ENCODE measurements at regions not wholly inside any gene's neighbourhood (a gene's known extent, or its start where the extent isn't known, plus 50 kb on each side); places are given as distances from the start of the nearest gene placed in this dataset.
A peak's percentile ranks its signal among the peaks of the same experiment; 100 is the strongest.

DNA sequence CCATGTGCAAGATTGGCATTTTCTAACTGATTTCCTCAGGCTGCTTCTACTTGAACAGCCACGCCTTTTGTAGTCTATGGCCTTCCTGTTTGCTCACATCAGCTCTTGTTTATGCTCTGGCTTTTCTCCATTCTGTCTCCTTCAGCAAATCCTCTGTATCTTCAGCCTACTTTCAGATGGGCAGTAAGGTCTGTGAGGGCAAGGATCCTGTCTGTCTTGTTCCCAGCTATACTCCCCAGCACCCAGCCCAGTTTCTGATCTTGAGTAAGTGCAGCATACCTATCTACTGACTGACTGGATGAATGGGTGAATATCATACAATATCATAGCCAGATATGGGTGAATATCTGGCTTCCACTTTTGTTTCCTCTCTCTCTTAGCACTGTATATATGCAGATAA, 438.1 kb downstream of the LMO4 start:
- no peak for DNase-seq (ENCODE audit: low spot score)

DNA sequence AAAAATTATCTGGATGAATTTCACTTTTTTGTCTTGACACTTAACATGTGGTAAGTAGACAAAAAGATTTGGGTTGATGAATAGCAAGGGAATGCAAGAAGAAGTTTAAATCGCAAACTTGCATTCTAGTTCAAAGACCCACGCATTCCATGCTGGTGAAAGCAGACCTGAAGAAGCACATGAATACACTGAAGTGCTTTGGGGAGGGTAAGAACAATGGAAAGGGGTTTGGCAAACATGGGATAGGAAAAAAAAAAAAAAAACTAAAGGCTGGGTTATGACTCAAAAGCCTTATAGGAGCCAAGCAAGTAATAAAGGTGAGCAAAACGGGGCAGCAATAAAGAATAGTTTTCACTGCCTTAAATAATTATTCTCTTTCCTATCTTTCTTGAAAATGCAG, 450.2 kb downstream of the LMO4 start:
- no peak for DNase-seq (ENCODE audit: low spot score)

DNA sequence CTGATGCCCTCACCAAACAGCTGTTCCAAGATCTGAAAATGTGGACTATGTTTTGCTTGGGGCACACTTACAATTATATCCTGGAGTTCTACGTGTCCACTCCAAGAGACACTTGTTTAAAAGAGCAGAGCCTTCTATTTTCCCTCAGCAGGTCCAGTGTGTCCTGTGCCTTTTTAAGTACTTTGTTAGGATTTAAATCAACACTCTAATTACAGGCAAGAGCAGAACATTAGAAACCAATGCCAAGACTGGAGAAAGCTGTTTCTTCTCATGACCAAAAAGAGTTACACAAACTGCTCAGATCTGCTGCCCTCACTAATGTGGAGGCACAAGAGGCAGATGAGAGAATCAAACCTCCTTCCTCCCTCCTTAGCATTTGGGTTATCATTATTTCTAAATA, 452.9 kb downstream of the LMO4 start:
- no peak for DNase-seq (ENCODE audit: low spot score)

DNA sequence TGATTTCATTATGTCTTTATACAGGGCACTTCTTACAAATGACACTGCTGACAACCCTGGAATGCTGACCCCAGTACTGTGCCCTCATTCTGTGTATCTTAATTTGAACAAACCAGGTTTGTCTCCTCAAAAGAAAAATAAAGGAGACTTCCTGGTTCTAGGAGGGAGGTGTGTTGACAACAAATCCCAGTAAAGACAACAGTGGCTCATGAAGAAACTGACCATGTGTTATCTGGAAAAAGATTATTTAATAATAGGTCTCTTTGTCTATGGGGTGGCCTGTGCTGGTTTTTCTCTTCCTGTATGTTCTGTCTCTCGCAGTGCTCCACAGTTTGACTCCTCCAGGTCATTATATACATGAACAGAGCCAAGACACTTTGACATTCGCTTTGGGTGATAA, 454.6 kb downstream of the LMO4 start:
- DNase-seq (ENCODE audit: low spot score) = no peak

DNA sequence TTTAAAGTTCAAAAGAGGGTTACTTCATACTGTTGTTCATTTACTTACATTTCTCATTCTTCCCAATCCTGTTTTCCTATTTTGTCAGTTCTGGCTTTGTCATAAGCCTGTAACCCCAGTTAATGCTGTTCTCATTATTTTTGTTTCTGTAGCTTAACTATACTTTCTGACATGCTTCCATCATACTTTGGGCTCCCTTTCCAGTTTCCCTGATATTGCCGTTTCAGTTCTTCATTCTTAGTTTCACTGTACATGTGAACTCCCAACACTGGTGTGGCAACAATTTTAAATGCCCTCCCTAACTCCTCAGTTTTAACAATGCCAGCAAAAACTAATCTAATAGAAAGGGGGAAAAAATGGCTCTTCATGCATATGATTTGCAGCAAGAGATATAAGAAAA, 456.7 kb downstream of the LMO4 start:
- no peak for DNase-seq (ENCODE audit: low spot score)

DNA sequence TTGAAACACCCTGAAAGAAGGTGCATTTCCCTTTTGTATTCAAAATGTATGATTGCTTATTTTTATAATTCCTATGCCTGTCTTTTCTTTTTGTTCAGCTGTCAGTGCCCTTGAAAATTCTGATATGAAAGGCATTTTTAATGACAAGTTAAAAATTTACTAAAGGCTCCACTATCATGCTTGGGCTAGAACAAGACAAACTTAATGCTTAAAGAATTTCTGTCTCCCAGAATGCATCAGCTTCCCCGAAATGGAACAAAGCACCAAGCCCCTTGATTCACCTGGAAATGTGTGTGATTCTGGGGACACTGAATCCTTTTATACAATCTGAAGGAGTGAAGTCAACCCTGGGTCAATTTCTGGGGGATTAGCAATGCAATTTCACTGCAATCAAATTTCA, 457.5 kb downstream of the LMO4 start:
- DNase-seq (ENCODE audit: low spot score) = no peak

DNA sequence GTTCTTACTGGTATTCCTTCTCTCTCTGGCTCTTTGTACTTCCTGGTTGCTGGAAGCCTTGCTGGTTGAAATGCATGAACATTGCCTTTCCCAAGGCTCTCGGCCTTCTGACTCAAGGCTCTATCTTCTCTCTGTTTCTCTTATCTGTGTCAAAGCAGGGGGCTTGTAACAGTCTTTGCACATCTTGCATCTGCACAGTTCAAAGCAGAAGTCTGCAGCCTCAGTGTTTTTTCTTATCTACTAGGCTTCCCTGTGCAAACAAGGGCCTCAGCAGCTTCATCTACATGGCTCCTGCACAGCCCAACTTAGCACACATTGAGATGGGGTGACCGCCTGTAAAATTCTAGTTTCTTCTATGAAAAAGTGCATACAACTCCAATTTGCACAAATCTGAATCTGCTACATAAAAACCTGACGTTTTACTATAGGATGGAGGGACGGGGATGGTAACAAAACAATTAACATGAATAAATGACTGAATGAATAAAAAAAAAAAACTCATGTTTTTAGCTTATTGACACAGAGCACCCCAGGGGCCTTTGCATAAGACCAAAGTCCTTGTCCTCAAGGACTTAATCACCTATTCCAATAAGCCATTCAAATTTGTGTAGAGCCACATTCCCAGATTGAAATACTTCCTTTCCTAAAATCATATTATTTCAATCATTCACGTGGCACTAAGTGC, 458.3 kb downstream of the LMO4 start:
- no peak for DNase-seq (ENCODE audit: low spot score)

DNA sequence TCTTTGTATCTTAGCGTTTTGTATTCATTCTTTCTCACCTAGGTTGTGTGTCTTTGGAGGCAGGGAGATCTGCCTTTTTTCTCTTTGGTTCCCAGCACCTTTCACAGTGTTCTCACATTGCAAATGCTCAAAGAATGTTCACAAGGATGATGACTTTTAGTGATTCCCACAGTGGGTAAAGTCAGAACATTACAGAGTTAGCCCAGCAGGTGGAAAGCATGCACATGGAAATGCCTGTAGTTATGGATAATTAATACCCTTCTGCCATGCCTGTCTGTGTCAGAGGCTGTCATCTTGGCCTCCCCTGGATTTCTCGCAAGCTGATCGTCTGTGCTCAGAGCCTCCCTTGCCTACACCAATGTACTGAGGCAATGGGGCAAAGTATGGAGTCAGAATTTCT, 458.9 kb downstream of the LMO4 start:
- DNase-seq (ENCODE audit: low spot score) = peak; percentile 6

DNA sequence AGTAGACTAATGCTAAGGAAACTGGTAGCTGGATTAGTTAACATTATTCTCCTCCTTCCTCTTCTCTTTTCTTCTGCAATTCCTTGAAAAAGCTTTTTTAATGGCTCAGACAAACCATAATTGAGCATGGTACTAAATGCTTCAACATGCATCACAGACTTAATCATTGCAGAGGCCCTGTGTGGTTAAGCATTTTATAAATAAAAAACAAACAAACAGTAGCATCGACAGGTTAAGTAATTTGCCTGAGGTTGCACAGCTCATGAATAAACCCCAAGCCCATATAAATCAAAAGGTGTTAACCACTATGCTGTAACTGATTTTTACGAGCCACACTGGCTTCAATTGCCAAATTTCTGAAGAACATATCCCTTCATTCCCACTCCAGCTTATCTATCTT, 462.1 kb downstream of the LMO4 start:
- no peak for DNase-seq (ENCODE audit: low spot score)

DNA sequence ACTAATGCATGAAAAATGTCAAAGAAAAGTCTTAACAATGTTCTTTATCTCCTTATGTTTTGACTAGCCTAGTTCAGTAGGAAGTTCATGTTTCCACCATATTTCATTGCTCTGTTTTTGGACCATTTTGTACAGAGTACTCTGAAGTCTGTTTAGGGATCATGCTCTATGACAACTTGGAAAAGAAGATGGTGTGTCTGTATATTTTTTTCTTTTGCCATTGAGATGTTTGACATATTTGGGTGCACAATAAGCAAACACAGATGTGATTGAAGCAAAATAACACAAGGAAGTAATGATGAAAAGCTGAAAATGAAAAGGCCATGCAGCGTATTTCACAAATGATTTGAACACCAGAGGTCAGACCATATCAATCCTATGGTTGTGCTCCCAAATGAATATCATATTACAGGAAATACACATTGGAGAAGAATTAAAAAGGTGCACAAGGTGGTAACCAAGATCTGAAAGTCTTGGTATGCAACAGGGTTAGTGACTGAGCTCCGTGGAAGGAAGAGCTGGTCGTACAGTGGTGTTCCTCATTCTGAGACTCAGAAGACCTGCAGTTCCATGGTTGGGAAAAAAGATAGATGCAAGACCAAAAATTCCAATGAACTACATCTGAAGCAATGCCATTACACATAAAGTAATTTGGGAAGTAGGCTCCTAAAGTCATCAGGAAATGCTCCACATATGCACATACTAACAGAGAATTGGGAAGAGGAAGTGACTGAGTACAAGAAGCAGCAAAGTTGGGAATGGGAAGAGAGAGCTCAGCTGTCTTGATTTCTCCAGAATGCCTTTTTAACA, 463.5 kb downstream of the LMO4 start:
- no peak for DNase-seq (ENCODE audit: low spot score)

DNA sequence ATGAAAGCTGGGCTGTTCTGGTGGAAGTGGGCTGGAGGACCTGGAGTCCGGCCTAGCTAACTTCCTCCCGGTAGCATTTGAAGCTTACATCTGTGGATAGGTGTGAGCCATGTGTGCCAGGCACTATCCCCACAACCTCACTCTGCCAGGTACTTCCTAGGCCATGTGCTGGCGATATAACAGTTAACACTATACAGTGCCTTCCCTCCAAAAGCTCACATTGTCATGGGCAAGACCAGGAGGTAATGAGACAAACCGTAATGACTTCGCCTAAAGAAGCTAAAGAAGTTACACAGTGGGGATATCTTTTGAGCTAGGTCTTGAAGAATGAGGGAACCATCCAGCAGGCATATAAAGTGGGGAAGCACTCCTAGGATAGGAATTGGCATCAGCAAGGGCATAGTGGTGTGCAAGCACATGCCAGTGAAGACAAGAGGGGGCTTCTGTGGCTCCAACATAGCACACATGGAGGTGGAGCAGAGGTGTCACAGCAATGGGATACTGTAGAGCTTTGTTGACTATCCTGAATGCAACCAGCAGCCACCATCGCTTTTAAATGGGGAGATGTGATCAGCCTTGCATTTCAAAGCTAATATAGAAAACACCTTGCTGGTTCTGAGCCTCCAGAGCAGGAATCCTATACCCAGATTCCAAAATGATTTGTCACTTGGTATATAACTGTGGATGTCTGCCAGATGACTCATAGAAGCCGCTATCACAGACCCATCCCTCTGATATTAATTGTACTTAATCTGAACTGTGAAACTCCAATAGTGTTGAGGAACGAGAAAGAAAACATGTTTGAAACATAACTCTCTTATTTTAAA, 466.3 kb downstream of the LMO4 start:
- DNase-seq (ENCODE audit: low spot score) = no peak

DNA sequence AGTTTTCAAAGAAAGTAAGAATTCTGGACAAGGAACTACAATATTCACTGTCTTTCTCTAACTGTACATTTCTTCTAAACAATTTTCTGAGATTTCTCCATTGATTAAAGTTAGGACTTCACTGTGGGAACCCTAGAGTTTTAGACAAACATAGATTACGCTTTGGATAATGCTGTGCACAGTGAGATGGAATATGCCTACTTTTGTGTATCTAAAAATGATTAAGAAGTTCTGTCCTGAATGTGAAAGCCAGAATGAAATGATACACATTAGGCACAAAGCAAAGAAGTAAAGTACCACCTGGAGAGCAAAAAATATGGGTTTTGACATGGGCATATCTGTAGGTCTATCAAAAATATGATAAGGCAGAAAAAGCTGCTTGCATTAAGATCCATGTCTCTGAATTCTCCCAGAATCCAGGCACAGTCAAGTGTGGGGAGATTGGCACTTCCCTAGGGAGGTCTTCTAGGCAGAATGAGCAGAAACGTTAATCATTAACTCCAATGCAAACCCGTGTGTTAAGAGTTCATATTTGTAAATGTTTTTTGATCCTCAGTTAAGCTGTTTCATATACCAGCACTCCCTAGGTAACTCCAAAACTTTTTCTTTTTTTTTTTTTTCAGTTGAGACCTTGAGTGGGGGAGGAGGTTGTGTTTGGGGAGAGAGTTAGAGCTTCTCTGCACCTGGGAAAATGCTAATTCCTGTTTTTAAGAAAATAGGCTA, 467.1 kb downstream of the LMO4 start:
- no peak for DNase-seq (ENCODE audit: low spot score)

DNA sequence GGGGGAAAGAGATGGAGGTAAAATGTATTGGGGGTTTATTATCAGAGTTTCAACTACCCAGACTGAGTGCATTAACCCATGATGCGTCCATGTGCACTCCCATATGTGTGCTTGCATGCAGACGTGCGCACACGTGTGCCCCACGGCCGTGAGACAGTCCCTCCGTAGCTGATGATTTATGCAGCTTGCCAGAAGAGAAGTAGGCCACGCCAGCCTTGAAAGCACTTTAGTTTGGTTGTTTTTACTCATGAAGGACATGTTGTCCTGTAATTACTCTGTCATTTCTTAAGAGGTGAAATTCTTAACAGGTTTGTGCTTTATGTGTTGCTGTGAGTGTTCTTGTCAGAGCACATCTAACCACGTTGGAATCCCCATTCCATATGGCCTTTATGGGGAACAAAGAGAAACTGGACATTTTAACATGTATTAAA, 467.8 kb downstream of the LMO4 start:
- no peak for DNase-seq (ENCODE audit: low spot score)

DNA sequence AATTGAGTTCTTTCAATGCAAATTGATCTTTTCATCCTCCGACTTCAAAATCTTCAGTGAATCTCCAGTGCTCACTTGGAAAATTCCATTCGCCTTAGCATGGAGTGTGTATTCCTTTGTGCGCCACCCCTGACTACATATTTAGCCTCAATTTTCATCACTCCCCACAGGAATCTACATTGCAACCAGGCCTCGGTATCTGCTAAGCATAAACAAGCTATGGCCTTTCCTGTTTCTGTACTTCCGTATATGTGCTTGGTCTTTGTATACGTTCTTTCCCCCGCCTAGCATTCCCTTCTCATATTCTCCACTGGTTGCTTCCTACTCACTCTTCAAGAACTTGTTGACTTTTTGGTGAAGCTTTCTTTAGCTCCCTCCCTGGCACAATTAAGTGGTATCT, 470.8 kb downstream of the LMO4 start:
- no peak for DNase-seq (ENCODE audit: low spot score)

DNA sequence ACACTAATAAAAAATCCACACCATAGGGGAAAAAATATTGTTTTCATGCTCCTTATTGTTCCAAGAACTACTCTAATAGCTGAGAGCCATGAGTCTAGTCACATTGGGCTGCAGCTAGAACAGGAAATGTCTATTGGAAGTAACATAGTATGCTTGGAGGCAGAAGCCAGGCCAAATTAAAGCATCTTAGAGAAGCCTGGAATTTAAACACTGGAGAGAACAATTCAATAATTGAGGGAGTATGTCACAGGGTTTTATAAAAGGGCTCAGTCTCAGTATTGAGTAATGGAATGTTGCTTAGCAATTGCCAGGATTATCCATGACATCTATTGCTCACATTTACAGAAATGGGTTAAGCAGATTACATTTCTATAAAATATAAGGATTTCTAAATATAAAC, 471.3 kb downstream of the LMO4 start:
- DNase-seq (ENCODE audit: low spot score) = no peak

DNA sequence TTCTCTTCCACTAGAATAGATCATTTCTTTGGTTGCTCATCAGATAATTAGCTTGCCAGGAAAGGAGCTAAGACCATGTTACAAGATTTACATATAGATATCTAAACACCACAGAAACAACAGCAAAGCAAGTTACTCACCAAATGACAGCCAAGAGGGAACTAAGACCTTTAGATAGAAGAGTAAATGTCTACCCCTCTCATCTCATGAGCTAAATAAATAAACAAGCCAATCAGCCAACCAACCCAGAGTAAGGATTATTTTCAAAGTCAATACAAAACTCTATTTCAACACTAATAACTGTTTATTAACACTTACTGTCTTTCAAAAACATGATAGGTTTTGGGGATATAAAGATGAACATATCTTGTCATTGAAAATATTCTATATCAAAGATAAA, 474.7 kb downstream of the LMO4 start:
- DNase-seq (ENCODE audit: low spot score) = no peak

DNA sequence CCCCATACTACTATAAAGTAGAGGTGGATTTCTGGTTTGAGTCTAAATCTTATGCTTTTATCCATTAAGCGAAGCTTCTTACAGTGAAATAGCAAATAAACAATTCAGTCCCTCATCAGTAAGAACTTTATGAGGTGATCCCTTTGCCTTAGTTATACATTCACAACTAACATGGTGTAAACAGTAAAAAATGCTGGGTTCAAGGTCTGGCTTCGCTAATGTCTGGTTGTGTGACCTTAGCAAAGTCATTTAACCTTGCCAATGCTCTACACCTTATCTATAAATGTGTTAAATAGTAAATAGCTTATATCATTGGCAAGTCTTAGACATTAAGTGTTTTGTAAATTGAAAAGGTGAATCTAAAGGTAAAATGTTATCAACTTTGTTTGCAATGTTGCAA, 475.4 kb downstream of the LMO4 start:
- DNase-seq (ENCODE audit: low spot score) = no peak

DNA sequence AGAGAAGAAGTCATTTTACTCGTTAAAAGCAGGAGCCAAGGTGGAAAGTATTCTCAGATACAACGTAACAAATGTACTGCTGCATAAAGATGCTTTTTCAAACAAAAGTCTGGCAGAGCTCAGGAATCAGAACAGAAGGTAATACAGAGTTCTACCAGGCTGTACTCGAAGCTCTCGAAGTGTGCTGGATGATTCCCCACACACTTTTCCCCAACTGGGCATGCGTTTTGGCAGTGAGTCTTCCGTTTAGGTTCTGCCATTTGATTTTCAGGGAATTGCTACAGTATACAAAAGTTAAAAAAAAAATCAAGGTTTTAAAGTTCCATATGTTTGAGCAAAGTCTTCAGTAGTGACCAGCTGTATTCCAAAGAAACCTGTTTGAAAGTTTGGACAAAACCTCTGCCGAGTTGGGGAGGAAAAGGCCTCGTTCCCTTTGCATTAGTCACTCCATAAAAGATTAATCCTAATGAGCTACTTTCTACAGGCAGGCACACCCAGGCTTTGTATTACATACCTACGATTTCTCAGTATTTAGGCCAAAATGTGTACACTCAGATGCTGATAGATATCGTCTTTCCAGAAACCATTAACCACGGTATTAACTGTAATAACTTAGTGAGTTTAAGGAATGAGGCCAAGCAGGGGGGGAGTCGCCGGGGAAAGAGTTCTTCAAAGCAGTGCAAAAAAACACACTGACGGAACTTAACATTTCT, 477.1 kb downstream of the LMO4 start:
- no peak for DNase-seq (ENCODE audit: low spot score)

DNA sequence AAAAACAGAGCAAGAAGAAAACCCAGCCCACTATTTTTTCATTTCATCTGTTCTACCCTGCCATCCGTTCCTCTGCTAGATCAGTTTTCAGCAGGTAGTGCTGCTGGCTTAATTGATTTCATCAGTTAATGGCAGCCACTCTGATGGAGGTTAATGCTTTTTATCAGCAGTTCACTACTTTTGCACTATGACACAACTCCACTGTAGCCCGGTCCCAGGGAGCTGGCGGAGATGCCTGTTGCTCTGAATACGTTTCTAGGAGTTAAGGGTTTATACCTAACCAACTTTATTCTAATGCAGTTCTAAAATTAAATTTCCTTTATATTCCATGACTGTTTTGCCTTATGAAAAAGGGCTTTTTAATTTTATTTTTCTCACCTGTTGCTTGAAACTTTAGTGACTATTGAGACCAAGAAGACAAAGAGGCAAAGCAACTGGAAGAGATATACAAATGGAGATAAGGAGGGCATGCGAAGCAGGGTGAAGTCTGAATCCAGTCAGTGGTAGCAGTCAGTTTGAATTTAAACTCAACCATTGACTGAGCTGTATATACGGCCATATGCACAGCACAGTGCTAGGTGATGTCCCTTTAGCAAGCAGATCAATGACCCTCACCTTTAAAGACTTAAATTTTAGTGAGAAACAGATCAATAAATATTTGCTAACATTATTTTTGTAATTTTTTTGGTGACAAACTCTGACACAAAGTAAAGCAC, 477.9 kb downstream of the LMO4 start:
- no peak for DNase-seq (ENCODE audit: low spot score)

DNA sequence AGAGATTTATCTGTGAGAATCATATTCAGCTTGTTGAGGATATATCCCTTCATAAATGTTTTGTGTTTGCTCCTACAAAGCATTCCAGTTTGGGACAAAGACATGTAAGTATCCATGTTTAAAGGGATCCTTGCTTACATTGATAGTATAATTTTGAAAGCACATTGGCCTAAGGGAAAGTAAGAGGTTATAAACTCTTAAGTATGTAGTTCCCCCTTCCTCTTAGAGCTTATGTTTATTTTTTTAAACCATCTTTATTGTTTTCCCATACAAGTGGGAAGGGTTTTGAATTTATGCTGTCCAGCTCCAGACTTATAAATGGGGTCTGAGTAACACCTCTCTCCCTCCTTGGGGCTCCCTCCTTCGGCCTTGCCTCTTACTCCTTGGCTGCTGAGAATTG, 481.5 kb downstream of the LMO4 start:
- DNase-seq (ENCODE audit: low spot score) = no peak

Data from SK-N-DZ (cell line).